Neutrophil (primary cell): ENCODE measurements at regions not wholly inside any gene's neighbourhood (a gene's known extent, or its start where the extent isn't known, plus 50 kb on each side); places are given as distances from the start of the nearest gene placed in this dataset.

Experiments
- H3K27ac ChIP-seq: fragments of 200-600 bp; sonication (generic); 2 replicates; pipeline ENCODE4 v1.5.1; 2016; ENCODE audit warnings: mild to moderate bottlenecking, moderate library complexity
- H3K27me3 ChIP-seq: fragments of 200-600 bp; sonication (generic); 2 replicates; pipeline ENCODE4 v1.6.0; 2016; ENCODE audit warnings: mild to moderate bottlenecking
- H3K36me3 ChIP-seq: fragments of 200-600 bp; sonication (generic); 2 replicates; pipeline ENCODE4 v1.5.1; 2017
- H3K4me1 ChIP-seq, 2 experiments: fragments of 200-600 bp in 1 of 2; sonication (generic) in 1 of 2; 1 replicate in 1 of 2; 2 replicates in 1 of 2; pipeline versions ENCODE4 v1.5.1 to v1.6.1; 2013 to 2016; ENCODE audit warnings: low read depth in 1 of 2, low read length in 1 of 2, mild to moderate bottlenecking in 1 of 2, moderate library complexity in 1 of 2; ENCODE audit not compliant: control insufficient read depth in 1 of 2, insufficient read depth in 1 of 2
- H3K4me3 ChIP-seq, 2 experiments: fragments of 200-600 bp in 1 of 2; sonication (generic) in 1 of 2; 1 replicate in 1 of 2; 2 replicates in 1 of 2; pipeline ENCODE4 v1.5.1; 2013 to 2016; ENCODE audit warnings: low read depth in 1 of 2, low read length in 1 of 2, mild to moderate bottlenecking in 1 of 2, moderate library complexity in 1 of 2
- H3K9me3 ChIP-seq: fragments of 200-600 bp; sonication (generic); 2 replicates; pipeline ENCODE4 v1.5.1; 2016
- CTCF ChIP-seq: fragments of 200-600 bp; sonication (generic); IDR thresholded peaks from 2 replicates; pipeline ENCODE4 v1.5.1; 2016; ENCODE audit warnings: antibody characterized with exemption

- H3K4me1 ChIP-seq, result no peaks in the 10 kb centered on the region
- H3K9me3 ChIP-seq, result no peaks in the 10 kb centered on the region
- no peak overlapping the region for H3K4me3 ChIP-seq
- H3K27ac ChIP-seq, result no peak overlapping the region
- no peaks in the 10 kb centered on the region for H3K27me3 ChIP-seq
- H3K36me3 ChIP-seq, result no peaks in the 10 kb centered on the region
- no peak for TF ChIP-seq CTCF
Observed at GRCh38 chrX:45731448-45731847, 530.8 kb upstream of the DIPK2B start.

DNA sequence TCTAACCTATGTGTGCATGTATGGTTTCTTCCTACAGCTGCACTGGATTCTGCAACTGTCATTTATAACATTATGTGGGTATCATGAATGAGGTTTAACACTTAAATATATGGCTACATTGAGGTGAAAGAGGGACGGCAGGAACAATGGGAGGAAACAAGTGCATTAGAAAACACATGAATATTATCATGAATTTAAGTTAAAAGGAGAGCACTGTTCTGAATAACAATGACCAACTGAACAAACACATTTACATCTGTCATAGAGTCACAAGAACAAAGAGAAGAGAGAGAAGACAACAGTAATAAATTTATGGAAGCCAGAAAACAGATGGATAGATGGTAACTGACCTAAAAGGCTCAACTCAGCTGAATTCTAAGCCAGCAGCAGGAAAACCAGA, 527.1 kb upstream of the DIPK2B start:
- no peak overlapping the region for H3K4me3 ChIP-seq
- TF ChIP-seq CTCF, result no peak
- H3K4me1 ChIP-seq, result no peaks in the 10 kb centered on the region

GRCh38 chrX:45722471-45722870, 521.8 kb upstream of the DIPK2B start:
- H3K4me3 ChIP-seq, result no peak overlapping the region
- H3K9me3 ChIP-seq, result no peaks in the 10 kb centered on the region
- no peak for TF ChIP-seq CTCF
- H3K27ac ChIP-seq, result no peak overlapping the region
- no peaks in the 10 kb centered on the region for H3K36me3 ChIP-seq
- H3K27me3 ChIP-seq, result no peaks in the 10 kb centered on the region
- no peaks in the 10 kb centered on the region for H3K4me1 ChIP-seq

More for the DNA sequence above, 527.1 kb upstream of the DIPK2B start:
- H3K27me3 ChIP-seq, result no peaks in the 10 kb centered on the region
- no peak overlapping the region for H3K27ac ChIP-seq
- no peaks in the 10 kb centered on the region for H3K9me3 ChIP-seq
- no peaks in the 10 kb centered on the region for H3K36me3 ChIP-seq

GRCh38 chrX:45719751-45720501, 519.2 kb upstream of the DIPK2B start:
- no peaks in the 10 kb centered on the region for H3K9me3 ChIP-seq
- H3K27me3 ChIP-seq, result no peaks in the 10 kb centered on the region
- no peak for TF ChIP-seq CTCF
- peaks cover 5 to 6% of the 10 kb centered on the region in 2 experiments for H3K4me1 ChIP-seq
- no peaks in the 10 kb centered on the region for H3K36me3 ChIP-seq
- H3K4me3 ChIP-seq, result no peak overlapping the region
- no peak overlapping the region for H3K27ac ChIP-seq

- no peak for TF ChIP-seq CTCF
- Histone ChIP-seq H3K9me3 (no peaks in the 10 kb centered on the region), H3K36me3 (no peaks in the 10 kb centered on the region), H3K27me3 (no peaks in the 10 kb centered on the region), H3K4me1 (peaks cover 14 to 15% of the 10 kb centered on the region in 2 experiments), H3K27ac (no peak overlapping the region), H3K4me3 (no peak overlapping the region)
Observed at GRCh38 chrX:45718676-45719075, 518.0 kb upstream of the DIPK2B start.
